ENCODE measurements at regions not wholly inside any gene's neighbourhood (a gene's known extent, or its start where the extent isn't known, plus 50 kb on each side); places are given as distances from the start of the nearest gene placed in this dataset.

DNA sequence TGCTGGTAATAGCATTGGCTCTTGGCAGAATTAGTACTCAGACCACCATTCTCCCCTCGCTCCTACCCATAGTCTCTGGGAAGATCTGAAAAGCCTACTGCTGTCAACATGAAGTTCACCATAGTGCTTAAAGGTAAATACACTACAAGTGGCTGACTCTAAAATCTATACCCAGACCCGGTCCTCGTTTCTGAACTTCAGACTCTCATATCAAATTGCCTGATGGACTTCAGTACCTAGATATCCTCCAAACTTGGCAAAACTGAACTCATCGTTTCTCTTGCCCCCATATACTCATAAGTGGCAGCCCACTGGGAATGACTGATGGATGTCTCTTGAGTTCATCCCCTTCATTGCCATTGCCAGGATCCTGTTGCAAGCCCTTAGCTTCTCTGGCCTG is 67.3 kb downstream of the VCPKMT start:
- Histone ChIP-seq H3K4me1 (no peaks in the 10 kb centered on the region), H3K9me3 (no peaks in the 10 kb centered on the region), H3K36me3 (ENCODE audit: insufficient read depth in 1 of 2, low read depth in 1 of 2) (no peaks in the 10 kb centered on the region), H3K27me3 (ENCODE audit: insufficient read depth in 3 of 3, low read length in 2 of 3) (no peaks in the 10 kb centered on the region), H3K4me3 (no peak overlapping the region), H3K27ac (no peak overlapping the region)
- TF ChIP-seq, protein P1, sequence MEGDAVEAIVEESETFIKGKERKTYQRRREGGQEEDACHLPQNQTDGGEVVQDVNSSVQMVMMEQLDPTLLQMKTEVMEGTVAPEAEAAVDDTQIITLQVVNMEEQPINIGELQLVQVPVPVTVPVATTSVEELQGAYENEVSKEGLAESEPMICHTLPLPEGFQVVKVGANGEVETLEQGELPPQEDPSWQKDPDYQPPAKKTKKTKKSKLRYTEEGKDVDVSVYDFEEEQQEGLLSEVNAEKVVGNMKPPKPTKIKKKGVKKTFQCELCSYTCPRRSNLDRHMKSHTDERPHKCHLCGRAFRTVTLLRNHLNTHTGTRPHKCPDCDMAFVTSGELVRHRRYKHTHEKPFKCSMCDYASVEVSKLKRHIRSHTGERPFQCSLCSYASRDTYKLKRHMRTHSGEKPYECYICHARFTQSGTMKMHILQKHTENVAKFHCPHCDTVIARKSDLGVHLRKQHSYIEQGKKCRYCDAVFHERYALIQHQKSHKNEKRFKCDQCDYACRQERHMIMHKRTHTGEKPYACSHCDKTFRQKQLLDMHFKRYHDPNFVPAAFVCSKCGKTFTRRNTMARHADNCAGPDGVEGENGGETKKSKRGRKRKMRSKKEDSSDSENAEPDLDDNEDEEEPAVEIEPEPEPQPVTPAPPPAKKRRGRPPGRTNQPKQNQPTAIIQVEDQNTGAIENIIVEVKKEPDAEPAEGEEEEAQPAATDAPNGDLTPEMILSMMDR (IDR thresholded peaks at IDR 0.05), result no peak
- intact Hi-C loops (cut with DNase I), result no loop called here
- DNase-seq (no peak), ATAC-seq (no peak)
- WGBS, 3 donors, result 91 to 94% (median 92%) methylated on average over 4 of the region's 4 CpGs

DNA sequence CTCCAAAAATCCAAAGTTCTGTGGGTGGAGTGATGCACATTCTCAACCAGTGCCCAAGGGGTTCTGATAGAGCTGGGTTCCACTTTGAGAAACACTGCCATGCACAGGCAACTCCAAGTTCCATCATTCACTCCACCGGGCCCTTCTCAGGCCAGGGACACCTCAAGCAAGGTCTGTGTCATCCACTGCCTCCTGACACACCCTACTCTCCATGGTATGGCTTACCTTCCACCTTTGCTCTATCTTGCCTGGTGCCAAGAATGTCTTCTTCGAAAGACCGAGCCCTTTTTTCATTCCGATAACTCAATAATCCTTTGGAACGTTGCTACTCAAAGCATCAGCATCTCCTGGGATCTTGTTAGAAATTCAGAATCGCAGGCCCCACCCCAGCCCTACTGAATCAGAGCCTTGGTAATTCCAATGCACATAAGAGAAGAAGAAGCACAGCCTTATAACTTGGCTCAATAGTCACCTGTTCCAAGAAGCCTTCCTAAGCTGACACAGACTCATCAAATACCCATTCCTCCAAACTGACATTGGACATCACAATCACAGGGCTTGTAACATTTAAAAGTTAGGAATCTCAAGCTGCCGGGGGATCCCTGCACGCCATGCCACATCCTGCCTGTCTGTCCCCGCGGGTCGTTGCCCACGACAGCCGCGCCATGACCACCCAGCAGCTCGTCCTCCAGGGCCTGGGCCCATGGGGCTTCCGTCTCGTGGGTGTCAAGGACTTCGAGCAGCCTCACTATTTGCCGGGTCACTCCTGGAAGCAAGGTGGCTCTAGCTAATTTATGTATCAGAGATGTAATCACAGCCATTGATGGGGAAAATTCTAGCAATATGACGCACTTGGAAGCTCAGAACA is 66.4 kb downstream of the VCPKMT start:
- intact Hi-C loops (cut with DNase I), result no loop called here
- WGBS, 3 donors, result 95 to 96% (median 96%) methylated on average over 20 of the region's 20 CpGs

DNA sequence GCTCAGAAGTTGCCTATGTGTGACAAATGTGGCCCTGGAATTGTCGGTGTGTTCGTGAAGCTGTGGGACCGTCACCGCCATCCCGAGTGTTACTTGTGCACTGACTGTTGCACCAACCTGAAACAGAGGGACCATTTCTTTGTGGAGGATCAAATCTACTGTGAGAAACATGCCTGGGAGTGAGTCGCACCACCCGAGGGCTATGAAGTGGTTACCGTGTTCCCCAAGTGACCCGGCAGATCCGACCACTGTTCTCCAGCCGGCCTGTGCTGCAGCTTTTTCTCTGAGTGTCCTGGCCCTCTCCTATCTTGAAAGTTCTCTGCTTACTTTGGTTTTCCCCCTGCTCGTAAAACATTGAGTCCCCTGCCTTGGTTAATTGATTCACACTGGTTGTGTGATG is 65.3 kb downstream of the VCPKMT start:
- no peaks in the 10 kb centered on the region for H3K4me1 ChIP-seq
- no peak overlapping the region for H3K4me3 ChIP-seq
- ATAC-seq, result no peak
- no peaks in the 10 kb centered on the region for H3K27me3 ChIP-seq (ENCODE audit: insufficient read depth in 3 of 3, low read length in 2 of 3)
- H3K9me3 ChIP-seq, result no peaks in the 10 kb centered on the region
- WGBS, 3 donors, result 65 to 76% (median 68%) methylated on average over 12 of the region's 12 CpGs
- no peaks in the 10 kb centered on the region for H3K36me3 ChIP-seq (ENCODE audit: insufficient read depth in 1 of 2, low read depth in 1 of 2)
- no peak overlapping the region for H3K27ac ChIP-seq
- intact Hi-C loops (cut with DNase I), result no loop called here
- TF ChIP-seq, protein P1 (IDR thresholded peaks at IDR 0.05), result no peak
- no peak for DNase-seq

More for the DNA sequence above, 66.4 kb downstream of the VCPKMT start:
- Histone ChIP-seq H3K4me3 (no peak overlapping the region), H3K27me3 (ENCODE audit: insufficient read depth in 3 of 3, low read length in 2 of 3) (no peaks in the 10 kb centered on the region), H3K36me3 (ENCODE audit: insufficient read depth in 1 of 2, low read depth in 1 of 2) (no peaks in the 10 kb centered on the region), H3K4me1 (no peaks in the 10 kb centered on the region), H3K9me3 (no peaks in the 10 kb centered on the region), H3K27ac (no peak overlapping the region)
- TF ChIP-seq, protein P1 (IDR thresholded peaks at IDR 0.05), result no peak
- ATAC-seq (no peak), DNase-seq (no peak)

DNA sequence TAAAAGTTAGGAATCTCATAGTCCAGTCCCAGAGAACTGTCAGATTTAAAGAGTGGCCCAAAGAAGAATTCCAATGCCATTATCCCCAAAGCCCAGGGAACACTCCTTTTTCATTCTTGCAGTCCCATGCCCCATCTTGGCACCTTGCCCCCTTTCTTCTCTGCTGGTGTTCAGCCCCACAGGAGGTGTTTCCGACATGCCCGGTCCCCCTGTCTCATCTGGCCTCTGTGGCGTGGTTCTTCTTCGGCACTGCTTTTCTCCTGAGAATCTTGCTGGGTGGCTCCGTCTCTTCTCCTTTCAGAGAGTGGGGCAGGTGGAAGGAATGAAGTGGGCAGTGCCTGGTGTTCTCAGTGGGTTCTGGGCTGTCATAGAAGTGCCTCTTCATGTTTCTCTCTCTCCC is 64.7 kb downstream of the VCPKMT start:
- TF ChIP-seq, protein P1 (IDR thresholded peaks at IDR 0.05), result no peak
- ATAC-seq (no peak), DNase-seq (no peak)
- no peaks in the 10 kb centered on the region for H3K4me1 ChIP-seq
- no peak overlapping the region for H3K27ac ChIP-seq
- no peak overlapping the region for H3K4me3 ChIP-seq
- intact Hi-C loops (cut with DNase I), result no loop called here
- H3K27me3 ChIP-seq (ENCODE audit: insufficient read depth in 3 of 3, low read length in 2 of 3), result no peaks in the 10 kb centered on the region
- no peaks in the 10 kb centered on the region for H3K9me3 ChIP-seq
- WGBS, 3 donors, result 88 to 97% (median 91%) methylated on average over 5 of the region's 5 CpGs
- no peaks in the 10 kb centered on the region for H3K36me3 ChIP-seq (ENCODE audit: insufficient read depth in 1 of 2, low read depth in 1 of 2)

DNA sequence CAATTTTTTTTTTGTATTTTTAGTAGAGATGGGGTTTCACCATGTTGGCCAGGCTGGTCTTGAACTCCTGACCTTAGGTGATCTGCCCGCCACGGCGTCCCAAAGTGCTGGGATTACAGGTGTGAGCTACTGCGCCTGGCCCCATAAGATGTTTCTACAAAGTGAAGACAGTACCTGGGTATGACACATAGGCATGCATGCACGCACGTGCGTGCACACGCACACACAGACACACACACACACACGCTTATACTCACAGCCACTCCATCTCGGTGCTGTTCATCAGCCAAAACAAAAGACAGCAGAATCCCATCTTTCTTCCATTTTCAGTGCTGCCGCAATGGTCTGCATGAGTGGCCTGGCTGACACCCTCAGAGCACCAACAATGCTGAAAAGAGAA is 63.9 kb downstream of the VCPKMT start:
- intact Hi-C loops (cut with DNase I), result no loop called here
- H3K4me3 ChIP-seq, result no peak overlapping the region
- DNase-seq (no peak), ATAC-seq (no peak)
- no peaks in the 10 kb centered on the region for H3K36me3 ChIP-seq (ENCODE audit: insufficient read depth in 1 of 2, low read depth in 1 of 2)
- no peaks in the 10 kb centered on the region for H3K27me3 ChIP-seq (ENCODE audit: insufficient read depth in 3 of 3, low read length in 2 of 3)
- TF ChIP-seq, protein P1 (IDR thresholded peaks at IDR 0.05), result no peak
- H3K4me1 ChIP-seq, result no peaks in the 10 kb centered on the region
- WGBS, 3 donors, result 93 to 96% (median 94%) methylated on average over 11 of the region's 11 CpGs
- no peaks in the 10 kb centered on the region for H3K9me3 ChIP-seq
- H3K27ac ChIP-seq, result no peak overlapping the region
